ENCODE measurements at regions not wholly inside any gene's neighbourhood (a gene's known extent, or its start where the extent isn't known, plus 50 kb on each side); places are given as distances from the start of the nearest gene placed in this dataset.

GRCh38 chr5:167867281-167867680, 424.2 kb upstream of the WWC1 start:
- DNase-seq (ENCODE audit: low spot score): no peak

GRCh38 chr5:167869125-167869524, 422.3 kb upstream of the WWC1 start:
- no peak for DNase-seq (ENCODE audit: low spot score)

GRCh38 chr5:167870055-167870454, 421.4 kb upstream of the WWC1 start:
- DNase-seq (ENCODE audit: low spot score): no peak

- DNase-seq (ENCODE audit: low spot score): no peak
Observed at GRCh38 chr5:167871091-167871490, 420.4 kb upstream of the WWC1 start.

GRCh38 chr5:167872791-167873190, 418.7 kb upstream of the WWC1 start:
- DNase-seq (ENCODE audit: low spot score): no peak

GRCh38 chr5:167877114-167877722, 414.2 kb upstream of the WWC1 start:
- no peak for DNase-seq (ENCODE audit: low spot score)

- DNase-seq (ENCODE audit: low spot score): no peak
Observed at GRCh38 chr5:167877924-167878323, 413.5 kb upstream of the WWC1 start.

GRCh38 chr5:167880420-167880819, 411.0 kb upstream of the WWC1 start:
- no peak for DNase-seq (ENCODE audit: low spot score)

GRCh38 chr5:167881041-167881440, 410.4 kb upstream of the WWC1 start:
- no peak for DNase-seq (ENCODE audit: low spot score)

- DNase-seq (ENCODE audit: low spot score): no peak
Observed at GRCh38 chr5:167886196-167886595, 405.2 kb upstream of the WWC1 start.

GRCh38 chr5:167888393-167888792, 403.1 kb upstream of the WWC1 start:
- DNase-seq (ENCODE audit: low spot score): no peak

GRCh38 chr5:167889276-167889675, 402.2 kb upstream of the WWC1 start:
- no peak for DNase-seq (ENCODE audit: low spot score)

- DNase-seq (ENCODE audit: low spot score): no peak
Observed at GRCh38 chr5:167892352-167893115, 398.9 kb upstream of the WWC1 start.

- DNase-seq (ENCODE audit: low spot score): no peak
Observed at GRCh38 chr5:167893271-167893670, 398.2 kb upstream of the WWC1 start.

GRCh38 chr5:167894631-167895472, 396.6 kb upstream of the WWC1 start:
- DNase-seq (ENCODE audit: low spot score): no peak

- DNase-seq (ENCODE audit: low spot score): no peak
Observed at GRCh38 chr5:167895899-167896659, 395.4 kb upstream of the WWC1 start.

- no peak for DNase-seq (ENCODE audit: low spot score)
Observed at GRCh38 chr5:167896814-167897213, 394.6 kb upstream of the WWC1 start.

- DNase-seq (ENCODE audit: low spot score): no peak
Observed at GRCh38 chr5:167897371-167897770, 394.1 kb upstream of the WWC1 start.

- DNase-seq (ENCODE audit: low spot score): no peak
Observed at GRCh38 chr5:167898361-167899042, 392.9 kb upstream of the WWC1 start.

- DNase-seq (ENCODE audit: low spot score): no peak
Observed at GRCh38 chr5:167899490-167900070, 391.9 kb upstream of the WWC1 start.

GRCh38 chr5:167900340-167900935, 391.0 kb upstream of the WWC1 start:
- no peak for DNase-seq (ENCODE audit: low spot score)

Data from HuH-7.5 (cell line).